A673 (cell line): ENCODE measurements at regions not wholly inside any gene's neighbourhood (a gene's known extent, or its start where the extent isn't known, plus 50 kb on each side); places are given as distances from the start of the nearest gene placed in this dataset.

Experiments used
- BruUV-seq: library from RNA; stranded (reverse); fragments of 400-500 nt; replicated peaks from 2 replicates; lab custom pipeline; 2021; lab: Mats Ljungman, UMichigan
- CTCF ChIA-PET: fragments of 300-600 bp; sonication (Branson Sonifier 250); formaldehyde crosslinking; loops from one replicate; lab custom pipeline; 2022; ENCODE audit warnings: antibody characterized with exemption; lab: Charles Lee
- POLR2A ChIA-PET: fragments of 300-600 bp; sonication (Branson Sonifier 250); formaldehyde crosslinking; loops from one replicate; lab custom pipeline; 2022; ENCODE audit warnings: antibody characterized with exemption; ENCODE audit not compliant: low non-redundant PET; lab: Charles Lee
- DNase-seq: peaks from one replicate; pipeline ENCODE4 v3.0.0-alpha.2; 2015; ENCODE audit warnings: low spot score
- H3K27ac ChIP-seq: fragments of 200-600 bp; sonication (generic); 2 replicates; pipeline ENCODE4 v1.5.1; 2016; ENCODE audit warnings: mixed run types, low read depth, mild to moderate bottlenecking, mixed read lengths, antibody characterized with exemption, low read length; ENCODE audit not compliant: poor library complexity, severe bottlenecking
- H3K27me3 ChIP-seq: fragments of 200-600 bp; sonication (generic); replicated peaks from 2 replicates; pipeline ENCODE4 v1.6.1; 2017; ENCODE audit warnings: mixed run types, low read depth, mild to moderate bottlenecking, mixed read lengths, antibody characterized with exemption, low read length; ENCODE audit not compliant: insufficient read depth, poor library complexity
- H3K36me3 ChIP-seq: fragments of 200-600 bp; sonication (generic); 2 replicates; pipeline ENCODE4 v1.6.1; 2016; ENCODE audit warnings: mixed run types, mild to moderate bottlenecking, mixed read lengths, antibody characterized with exemption, low read length; ENCODE audit not compliant: insufficient read depth, poor library complexity, severe bottlenecking
- H3K4me1 ChIP-seq: fragments of 200-600 bp; sonication (generic); 2 replicates; pipeline ENCODE4 v1.6.1; 2017; ENCODE audit warnings: mixed run types, mild to moderate bottlenecking, mixed read lengths, antibody characterized with exemption, low read length; ENCODE audit not compliant: insufficient read depth, poor library complexity, severe bottlenecking
- H3K4me3 ChIP-seq: fragments of 200-600 bp; sonication (generic); 2 replicates; pipeline ENCODE4 v1.5.1; 2016; ENCODE audit warnings: low read depth, mixed run types, mild to moderate bottlenecking, mixed read lengths, low read length; ENCODE audit not compliant: poor library complexity, severe bottlenecking
- H3K9me3 ChIP-seq: fragments of 200-600 bp; sonication (generic); 2 replicates; pipeline ENCODE4 v1.6.1; 2016; ENCODE audit warnings: mixed run types, low read depth, mild to moderate bottlenecking, mixed read lengths, antibody characterized with exemption, low read length; ENCODE audit not compliant: poor library complexity, severe bottlenecking
- EZH2 ChIP-seq: fragments of 200-600 bp; sonication (generic); IDR thresholded peaks from 2 replicates; pipeline ENCODE4 v1.6.1; 2017; ENCODE audit warnings: borderline replicate concordance, low read depth, mild to moderate bottlenecking, mixed read lengths, antibody characterized with exemption, low read length; ENCODE audit not compliant: poor library complexity, severe bottlenecking
- intact Hi-C: fragments of 100-400 bp; cut with micrococcal nuclease; formaldehyde crosslinking; loops from one replicate; pipeline ENCODE4 v1.10.0; 2022; ENCODE audit not compliant: unreplicated experiment
- TF ChIP-seq, protein P1 (sequence below): fragments of 300-800, 200-600 bp; sonication (generic); conservative IDR thresholded peaks from 2 replicates; pipeline ENCODE4 v1.5.1; 2017; ENCODE audit warnings: low read depth, mild to moderate bottlenecking, antibody characterized with exemption, low read length, moderate library complexity, mixed read lengths

DNA sequence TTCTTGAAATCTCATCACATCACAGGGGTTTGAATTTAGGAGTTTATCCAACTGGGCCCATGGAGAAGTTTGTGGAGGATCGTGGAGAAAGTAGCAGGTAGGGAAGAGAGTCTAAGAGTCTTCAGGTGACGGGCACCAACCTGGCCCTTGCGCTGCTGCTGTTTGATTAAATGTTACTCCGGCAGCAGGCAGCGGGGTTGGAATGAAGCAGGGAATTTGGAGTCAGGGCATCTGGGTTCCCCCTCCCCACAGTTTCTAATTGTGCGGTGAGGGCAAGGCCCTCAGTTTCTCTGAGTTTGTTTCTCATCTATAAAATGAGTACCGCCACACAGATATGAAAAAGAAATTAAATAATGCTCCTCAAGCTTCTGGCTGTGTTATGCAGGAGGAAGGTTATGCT is 182.9 kb upstream of the RGMA start:
- Histone ChIP-seq H3K36me3 (no peaks in the 10 kb centered on the region), H3K27me3 (no peaks in the 10 kb centered on the region), H3K4me3 (no peak overlapping the region), H3K9me3 (no peaks in the 10 kb centered on the region), H3K27ac (no peak overlapping the region), H3K4me1 (no peaks in the 10 kb centered on the region)
- BruUV-seq: no TSS peak
- DNase-seq: no peak
- intact Hi-C loops: no loop called here
- ChIA-PET POLR2A (no interaction called here), CTCF (no interaction called here)
- TF ChIP-seq, protein P1, sequence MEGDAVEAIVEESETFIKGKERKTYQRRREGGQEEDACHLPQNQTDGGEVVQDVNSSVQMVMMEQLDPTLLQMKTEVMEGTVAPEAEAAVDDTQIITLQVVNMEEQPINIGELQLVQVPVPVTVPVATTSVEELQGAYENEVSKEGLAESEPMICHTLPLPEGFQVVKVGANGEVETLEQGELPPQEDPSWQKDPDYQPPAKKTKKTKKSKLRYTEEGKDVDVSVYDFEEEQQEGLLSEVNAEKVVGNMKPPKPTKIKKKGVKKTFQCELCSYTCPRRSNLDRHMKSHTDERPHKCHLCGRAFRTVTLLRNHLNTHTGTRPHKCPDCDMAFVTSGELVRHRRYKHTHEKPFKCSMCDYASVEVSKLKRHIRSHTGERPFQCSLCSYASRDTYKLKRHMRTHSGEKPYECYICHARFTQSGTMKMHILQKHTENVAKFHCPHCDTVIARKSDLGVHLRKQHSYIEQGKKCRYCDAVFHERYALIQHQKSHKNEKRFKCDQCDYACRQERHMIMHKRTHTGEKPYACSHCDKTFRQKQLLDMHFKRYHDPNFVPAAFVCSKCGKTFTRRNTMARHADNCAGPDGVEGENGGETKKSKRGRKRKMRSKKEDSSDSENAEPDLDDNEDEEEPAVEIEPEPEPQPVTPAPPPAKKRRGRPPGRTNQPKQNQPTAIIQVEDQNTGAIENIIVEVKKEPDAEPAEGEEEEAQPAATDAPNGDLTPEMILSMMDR: no peak
- TF ChIP-seq EZH2: no peak

DNA sequence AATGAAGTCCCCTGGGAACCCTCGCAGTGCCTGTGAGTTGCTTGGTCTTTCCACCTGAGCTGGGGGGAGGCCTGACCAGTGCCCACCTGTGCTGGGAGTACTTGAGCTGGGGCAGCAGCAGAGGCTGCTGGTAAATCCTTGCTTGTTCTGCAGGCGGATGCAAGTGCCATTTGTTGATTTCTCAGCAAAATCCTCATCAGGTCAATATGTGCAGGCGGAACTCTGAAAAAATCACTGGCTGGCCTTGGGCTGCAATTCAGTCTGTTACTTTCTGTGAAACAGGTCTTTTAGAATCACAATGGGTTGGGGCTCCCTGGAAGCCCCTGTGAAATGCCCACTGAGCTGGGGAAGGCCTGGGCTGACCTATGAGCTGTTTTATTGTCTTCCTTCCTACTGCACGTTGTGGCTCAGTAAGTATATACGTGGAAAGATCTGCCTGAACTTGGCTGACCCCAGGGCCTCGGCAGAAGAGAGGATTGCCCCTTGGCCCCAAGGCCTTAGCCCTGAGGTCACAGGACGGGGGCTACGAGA is 182.0 kb upstream of the RGMA start:
- no peak overlapping the region for H3K27ac ChIP-seq
- H3K27me3 ChIP-seq: no peaks in the 10 kb centered on the region
- TF ChIP-seq, protein P1: no peak
- TF ChIP-seq EZH2: no peak
- no peak for DNase-seq
- CTCF ChIA-PET: no interaction called here
- H3K4me1 ChIP-seq: no peaks in the 10 kb centered on the region
- H3K36me3 ChIP-seq: no peaks in the 10 kb centered on the region
- intact Hi-C loops: no loop called here
- no peaks in the 10 kb centered on the region for H3K9me3 ChIP-seq
- H3K4me3 ChIP-seq: no peak overlapping the region
- POLR2A ChIA-PET: no interaction called here
- BruUV-seq: no TSS peak

DNA sequence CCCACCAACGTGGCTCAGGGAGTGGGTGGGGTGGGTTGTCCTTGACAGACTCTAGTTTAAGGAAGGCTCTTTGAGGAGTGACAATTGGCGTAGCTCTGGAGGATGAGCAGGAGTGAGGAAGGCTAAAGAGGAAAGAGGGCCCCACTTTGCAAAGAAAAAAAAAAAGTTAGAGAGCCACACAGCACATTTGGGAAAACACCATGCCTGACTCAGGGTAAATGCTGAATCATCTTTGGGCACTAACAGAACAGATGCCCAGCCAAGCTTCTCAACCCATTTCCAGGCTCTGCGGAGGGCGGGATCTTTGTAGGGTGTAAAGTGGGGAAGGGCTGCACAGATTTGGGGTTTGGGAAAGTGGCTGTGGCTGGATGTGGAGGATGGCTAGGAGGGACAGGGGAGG is 179.1 kb upstream of the RGMA start:
- no peak for DNase-seq
- TF ChIP-seq, protein P1: no peak
- no peak for TF ChIP-seq EZH2
- Histone ChIP-seq H3K4me3 (no peak overlapping the region), H3K27ac (no peak overlapping the region), H3K36me3 (no peaks in the 10 kb centered on the region), H3K27me3 (no peaks in the 10 kb centered on the region), H3K4me1 (no peaks in the 10 kb centered on the region), H3K9me3 (no peaks in the 10 kb centered on the region)
- intact Hi-C loops: no loop called here
- ChIA-PET POLR2A (interaction anchor here (0.9 kb wide), 1 partner anchor 180 kb away, joined by 3 read pairs; no protein-coding TSS in a partner anchor), CTCF (no interaction called here)
- no TSS peak for BruUV-seq
